GM12892 (cell line): ENCODE measurements at regions not wholly inside any gene's neighbourhood (a gene's known extent, or its start where the extent isn't known, plus 50 kb on each side); places are given as distances from the start of the nearest gene placed in this dataset.

Experiments
- DNase-seq: peaks from one replicate; pipeline ENCODE4 v3.0.0; 2011; ENCODE audit not compliant: insufficient read length
- FAIRE-seq: peaks from 2 replicates; lab custom pipeline; 2011; peaks lifted over from hg19 to GRCh38; lab: Jason Lieb, UNC
- POLR2A ChIP-seq: IDR thresholded peaks from 2 replicates; pipeline ENCODE4 v1.6.1; 2011; ENCODE audit warnings: low read depth, low read length, control low read depth
- POLR2AphosphoS5 ChIP-seq: IDR thresholded peaks from 2 replicates; pipeline ENCODE4 v1.6.1; 2011; ENCODE audit warnings: low read depth, low read length, control low read depth
- TAF1 ChIP-seq: IDR thresholded peaks from 2 replicates; pipeline ENCODE4 v1.6.1; 2011; ENCODE audit warnings: low read depth, mild to moderate bottlenecking, control low read depth, low read length, borderline replicate concordance

GRCh38 chr3:187531831-187532230, 138.4 kb downstream of the SST start:
- TF ChIP-seq POLR2A (no peak), TAF1 (no peak), POLR2AphosphoS5 (no peak)
- DNase-seq = no peak
- FAIRE-seq = no peak

DNA sequence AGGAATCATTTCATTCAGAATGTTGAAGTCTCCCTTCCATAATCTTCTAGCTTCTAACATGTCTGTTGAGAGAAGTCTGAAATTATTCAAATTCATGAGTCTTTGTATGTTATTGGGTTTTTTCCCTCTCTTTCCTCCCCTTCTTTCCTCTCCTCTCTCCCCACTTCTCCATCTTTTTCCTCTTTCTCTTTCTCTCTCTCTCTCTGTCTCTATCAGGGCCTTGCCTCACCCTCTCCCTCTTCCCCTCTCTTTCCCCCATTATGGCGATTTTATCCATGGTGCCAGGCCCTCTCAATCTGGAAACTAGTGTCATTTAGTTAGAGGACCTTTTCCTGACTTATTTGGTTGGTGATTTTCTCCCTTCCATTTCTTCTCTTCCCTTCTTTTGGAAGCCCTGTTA, 147.3 kb downstream of the SST start:
- DNase-seq = no peak
- no peak for FAIRE-seq
- TF ChIP-seq POLR2AphosphoS5 (no peak), TAF1 (no peak), POLR2A (no peak)

DNA sequence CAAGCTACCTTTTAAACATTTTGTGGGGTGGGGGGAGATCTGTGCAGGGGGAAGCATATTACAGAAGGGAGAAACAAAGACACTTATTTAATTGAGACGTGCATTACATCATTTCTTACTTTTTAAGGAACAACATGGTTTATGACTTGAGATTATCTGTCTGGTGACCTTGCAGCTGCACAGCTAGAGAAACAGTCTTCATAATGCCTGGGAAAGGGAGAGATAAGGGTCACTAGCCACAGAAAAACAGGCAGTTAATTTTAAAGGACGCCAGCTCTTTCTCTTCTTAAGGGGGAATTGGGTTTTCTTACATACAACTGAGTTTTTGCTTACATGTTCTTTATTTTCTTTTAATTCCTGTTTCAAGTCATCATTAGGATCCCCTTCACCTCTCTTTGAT, 147.9 kb downstream of the SST start:
- TF ChIP-seq POLR2A (no peak), TAF1 (no peak), POLR2AphosphoS5 (no peak)
- DNase-seq (no peak), FAIRE-seq (no peak)

DNA sequence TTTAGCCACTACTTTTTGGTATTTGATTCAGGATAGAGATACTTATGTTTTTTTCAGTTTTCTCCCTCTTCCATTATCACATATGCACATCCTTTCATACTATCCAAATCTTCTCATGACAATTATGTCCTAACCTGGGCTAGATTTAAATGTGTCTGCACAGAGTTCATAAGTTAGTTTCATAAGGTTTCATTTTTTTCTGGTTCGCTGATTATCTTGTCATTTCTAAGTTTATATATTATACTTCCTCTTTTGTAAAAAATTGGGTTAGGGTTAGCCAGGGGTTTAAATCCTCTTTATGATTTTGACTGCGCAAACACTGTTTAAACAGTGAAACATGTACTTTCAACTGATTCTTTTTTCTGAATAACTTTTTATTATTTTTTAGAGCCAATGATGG, 148.6 kb downstream of the SST start:
- DNase-seq (no peak), FAIRE-seq (no peak)
- TF ChIP-seq POLR2AphosphoS5 = no peak
- no peak for TF ChIP-seq TAF1
- TF ChIP-seq POLR2A = no peak

- TF ChIP-seq TAF1 (no peak), POLR2AphosphoS5 (no peak), POLR2A (no peak)
- FAIRE-seq (no peak), DNase-seq (no peak)
Measured at GRCh38 chr3:187520027-187520945, 149.9 kb downstream of the SST start.

- DNase-seq (no peak), FAIRE-seq (no peak)
- TF ChIP-seq POLR2A (no peak), TAF1 (no peak), POLR2AphosphoS5 (no peak)
Measured at GRCh38 chr3:187519428-187519890, 150.7 kb downstream of the SST start.

DNA sequence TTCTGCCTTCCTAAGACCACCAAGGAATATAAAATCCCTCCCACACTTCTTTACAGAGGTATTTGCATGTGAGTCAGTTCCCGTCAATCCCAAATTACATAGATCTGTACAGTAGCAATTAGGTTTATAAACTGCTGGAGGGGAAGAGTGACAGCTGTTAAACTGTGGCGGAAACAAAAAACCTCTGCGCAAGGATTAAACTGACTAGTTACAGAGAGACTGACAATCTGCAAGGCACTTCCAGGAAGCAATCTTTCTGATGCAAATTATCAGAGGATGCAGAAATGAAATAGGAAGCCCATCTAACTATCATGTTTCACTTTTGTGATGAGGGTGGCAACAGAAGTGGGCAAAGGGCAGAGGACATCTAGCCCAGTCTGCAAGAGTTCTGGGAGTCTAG, 150.4 kb downstream of the RTP4 start:
- TF ChIP-seq POLR2A (no peak), TAF1 (no peak), POLR2AphosphoS5 (no peak)
- no peak for DNase-seq
- FAIRE-seq = no peak

DNA sequence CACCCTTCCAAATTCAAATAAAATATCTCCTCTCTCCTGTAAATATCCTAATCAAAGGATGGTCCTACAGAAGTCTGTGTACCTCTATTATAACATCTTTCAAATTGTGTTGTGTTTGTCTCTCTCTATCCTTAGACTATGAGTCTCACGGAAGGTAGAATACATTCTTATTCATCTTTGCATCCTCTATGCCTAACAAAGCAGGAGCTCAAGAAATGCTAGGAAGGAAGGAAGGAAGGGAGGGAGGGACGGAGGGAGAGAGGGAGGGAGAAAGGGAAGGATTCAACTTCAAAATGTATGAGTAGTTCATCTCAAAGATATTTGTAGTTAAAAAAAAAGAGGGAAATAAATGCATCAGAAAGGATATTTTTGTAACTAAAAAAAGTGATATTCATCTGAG, 150.0 kb downstream of the RTP4 start:
- FAIRE-seq (no peak), DNase-seq (no peak)
- TF ChIP-seq POLR2A = no peak
- no peak for TF ChIP-seq TAF1
- TF ChIP-seq POLR2AphosphoS5 = no peak

- DNase-seq = no peak
- no peak for FAIRE-seq
- TF ChIP-seq POLR2A = no peak
- TF ChIP-seq POLR2AphosphoS5 = no peak
- TF ChIP-seq TAF1 = no peak
Measured at GRCh38 chr3:187516446-187517185, 148.4 kb downstream of the RTP4 start.

- no peak for TF ChIP-seq POLR2A
- no peak for TF ChIP-seq POLR2AphosphoS5
- TF ChIP-seq TAF1 = no peak
- FAIRE-seq = no peak
- DNase-seq = no peak
Measured at GRCh38 chr3:187507905-187508304, 139.7 kb downstream of the RTP4 start.

DNA sequence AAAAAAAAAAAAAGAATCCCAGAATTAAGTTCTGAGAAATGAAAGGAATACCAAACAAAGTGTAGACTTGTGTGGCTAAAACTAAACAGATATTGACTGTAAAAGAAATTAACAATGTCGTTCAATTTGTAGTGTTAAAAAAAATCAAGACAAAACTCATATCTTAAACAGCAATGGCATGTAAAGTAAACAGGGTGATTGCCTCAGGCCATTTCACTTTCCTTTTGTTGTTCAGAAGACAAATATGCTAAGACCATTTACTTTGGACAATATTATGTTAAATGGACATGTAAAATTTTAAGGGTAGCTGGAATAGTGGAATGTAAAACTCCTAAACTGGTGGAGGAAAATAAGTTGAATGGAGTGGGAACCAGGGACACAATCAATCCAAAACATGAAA, 139.1 kb downstream of the RTP4 start:
- no peak for TF ChIP-seq POLR2A
- TF ChIP-seq POLR2AphosphoS5 = no peak
- TF ChIP-seq TAF1 = no peak
- FAIRE-seq (no peak), DNase-seq (no peak)
